LNCaP clone FGC (cell line): ENCODE measurements at regions not wholly inside any gene's neighbourhood (a gene's known extent, or its start where the extent isn't known, plus 50 kb on each side); places are given as distances from the start of the nearest gene placed in this dataset.

Source experiments
- DNase-seq: peaks from one replicate; pipeline ENCODE4 v3.0.0-alpha.2; 2011; ENCODE audit warnings: low read depth
- H3K4me3 ChIP-seq: 2 replicates; pipeline ENCODE4 v1.5.1; 2011; ENCODE audit warnings: mild to moderate bottlenecking, low read depth, low read length, control low read depth
- CTCF ChIP-seq: IDR thresholded peaks from 2 replicates; pipeline ENCODE4 v1.5.1; 2012; ENCODE audit warnings: mild to moderate bottlenecking; ENCODE audit not compliant: control insufficient read depth, insufficient read depth; ENCODE audit errors: extremely low read depth

DNA sequence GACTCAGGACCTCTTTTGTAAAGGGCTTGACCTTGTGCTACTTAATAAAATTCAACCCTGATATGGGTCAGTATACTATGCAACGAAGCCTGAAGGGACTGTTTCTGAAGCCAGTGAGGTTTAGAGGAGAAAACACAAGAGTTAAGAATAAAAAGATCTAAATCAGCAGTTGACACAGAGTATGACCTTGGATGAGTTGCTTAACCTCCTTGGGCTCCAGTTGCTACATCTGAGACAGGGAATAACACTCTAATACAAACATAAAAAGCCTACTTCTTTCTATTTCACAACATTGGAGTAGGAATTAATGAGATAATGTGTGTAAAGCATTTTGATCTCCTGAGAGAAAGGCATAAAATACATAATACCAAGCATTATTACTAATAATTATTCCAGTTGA, 882.4 kb upstream of the ADGRL2 start:
- no peak overlapping the region for H3K4me3 ChIP-seq
- no peak for TF ChIP-seq CTCF
- DNase-seq = no peak

DNA sequence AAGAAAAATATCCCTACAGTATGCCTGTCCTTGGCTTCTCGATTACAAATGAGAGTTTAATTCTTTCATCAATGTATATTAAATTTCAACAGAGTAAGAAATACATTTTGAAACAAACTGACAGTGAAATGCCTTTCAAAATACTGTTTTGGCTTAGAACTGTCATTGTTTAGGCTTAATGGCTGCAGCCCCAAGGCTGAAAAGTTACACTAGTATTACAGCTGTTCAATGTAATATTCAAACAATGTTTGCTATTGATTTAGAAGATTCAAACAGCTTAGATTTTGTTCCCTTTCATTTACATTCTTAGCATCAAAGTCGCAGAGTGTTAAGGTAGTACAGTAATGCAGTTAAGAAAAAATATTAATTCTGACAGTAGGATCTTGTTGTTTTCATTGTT, 882.9 kb upstream of the ADGRL2 start:
- no peak for DNase-seq
- no peak overlapping the region for H3K4me3 ChIP-seq
- no peak for TF ChIP-seq CTCF

- TF ChIP-seq CTCF = no peak
- no peak for DNase-seq
Observed at GRCh38 chr1:80917225-80917624, 883.5 kb upstream of the ADGRL2 start.

DNA sequence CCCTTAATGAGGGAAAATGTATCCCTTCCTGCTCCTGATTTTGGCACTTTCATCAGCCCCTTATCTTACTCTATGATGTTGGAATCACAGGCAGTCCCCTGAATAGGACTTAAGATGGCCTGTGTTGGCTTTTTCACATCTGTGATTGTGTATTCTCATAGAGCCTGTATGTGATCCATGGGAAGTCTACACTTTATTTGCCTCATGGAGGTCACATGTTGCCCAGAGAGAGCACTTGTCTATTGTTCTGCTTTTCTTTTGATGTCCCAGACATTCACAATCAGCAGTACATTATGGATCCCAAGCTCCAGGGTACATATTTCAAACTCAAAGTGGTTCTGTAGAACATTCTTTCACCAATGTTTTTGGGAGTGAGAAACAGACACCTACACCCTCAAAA, 885.2 kb upstream of the ADGRL2 start:
- H3K4me3 ChIP-seq = no peak overlapping the region
- no peak for TF ChIP-seq CTCF
- DNase-seq = no peak

More at GRCh38 chr1:80917225-80917624, 883.5 kb upstream of the ADGRL2 start:
- H3K4me3 ChIP-seq = no peak overlapping the region

- no peak for DNase-seq
- H3K4me3 ChIP-seq = no peak overlapping the region
- no peak for TF ChIP-seq CTCF
Observed at GRCh38 chr1:80910426-80910825, 890.3 kb upstream of the ADGRL2 start.

- TF ChIP-seq CTCF = no peak
- DNase-seq = no peak
- no peak overlapping the region for H3K4me3 ChIP-seq
Observed at GRCh38 chr1:80909172-80909784, 891.5 kb upstream of the ADGRL2 start.

GRCh38 chr1:80896781-80897356, 903.9 kb upstream of the ADGRL2 start:
- no peak for DNase-seq
- TF ChIP-seq CTCF = no peak
- H3K4me3 ChIP-seq = no peak overlapping the region
